ENCODE measurements at regions not wholly inside any gene's neighbourhood (a gene's known extent, or its start where the extent isn't known, plus 50 kb on each side); places are given as distances from the start of the nearest gene placed in this dataset.

DNA sequence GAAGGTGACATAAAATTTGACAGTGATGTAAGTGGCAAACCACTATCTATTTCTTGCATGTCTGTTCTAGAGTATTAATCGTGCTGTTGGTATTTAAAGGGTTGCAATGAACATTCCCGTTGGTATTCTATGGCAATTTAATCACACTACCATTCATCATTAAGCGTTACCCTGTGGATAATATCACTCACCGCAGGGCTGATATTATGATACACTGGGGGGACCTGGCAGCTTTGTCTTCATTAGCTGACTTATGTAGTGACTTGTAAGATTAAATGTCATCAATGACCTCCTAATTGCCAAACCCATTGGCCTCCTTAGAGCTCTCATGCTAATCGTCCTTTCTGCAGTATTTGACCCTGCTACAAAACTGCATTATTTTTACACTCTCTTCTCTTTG, 624.5 kb upstream of the VSTM2A start:
- TF ChIP-seq YY1 (IDR thresholded peaks at IDR 0.05; ENCODE audit: insufficient read depth, insufficient read length) (no peak), ZNF274 (IDR thresholded peaks at IDR 0.05; ENCODE audit: low read depth, low read length) (no peak), SUZ12 (IDR thresholded peaks at IDR 0.05; ENCODE audit: extremely low read depth, insufficient read depth, insufficient read length) (no peak)
- Histone ChIP-seq H3K9ac (ENCODE audit: insufficient read length, low read depth) (no peak overlapping the region), H3K9me3 (ENCODE audit: insufficient read depth, low read length) (peaks cover 7% of the 10 kb centered on the region; the same call in 1 of the 2 replicates), H3K4me1 (ENCODE audit: insufficient read depth, insufficient read length) (no peaks in the 10 kb centered on the region), H3K27me3 (ENCODE audit: insufficient read depth, insufficient read length) (no peaks in the 10 kb centered on the region), H3K4me3 (ENCODE audit: insufficient read length, low read depth) (no peak overlapping the region), H3K36me3 (ENCODE audit: insufficient read depth, insufficient read length, low read length) (no peaks in the 10 kb centered on the region)
- no peak for DNase-seq (ENCODE audit: low read depth, low spot score)

DNA sequence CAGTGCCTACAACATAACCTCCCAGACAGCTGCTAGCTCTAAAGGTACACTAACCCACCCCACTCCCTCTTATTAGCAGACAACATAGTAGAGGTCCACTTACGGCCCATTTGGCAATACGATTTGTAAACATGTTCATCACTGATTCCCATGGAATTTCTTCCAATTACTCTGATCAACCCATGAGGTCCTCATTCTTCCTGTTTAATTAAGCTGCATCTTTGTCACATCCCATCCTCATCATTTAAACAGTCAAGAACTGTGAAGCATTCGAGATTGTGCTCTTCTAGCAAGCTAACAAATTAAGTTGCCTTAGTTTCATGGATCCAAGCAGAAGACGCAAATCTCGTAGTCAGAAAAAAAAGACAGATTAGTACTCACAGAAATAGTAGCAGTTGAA, 622.2 kb upstream of the VSTM2A start:
- TF ChIP-seq YY1 (IDR thresholded peaks at IDR 0.05; ENCODE audit: insufficient read depth, insufficient read length) = no peak
- no peak for TF ChIP-seq ZNF274 (IDR thresholded peaks at IDR 0.05; ENCODE audit: low read depth, low read length)
- TF ChIP-seq SUZ12 (IDR thresholded peaks at IDR 0.05; ENCODE audit: extremely low read depth, insufficient read depth, insufficient read length) = no peak

DNA sequence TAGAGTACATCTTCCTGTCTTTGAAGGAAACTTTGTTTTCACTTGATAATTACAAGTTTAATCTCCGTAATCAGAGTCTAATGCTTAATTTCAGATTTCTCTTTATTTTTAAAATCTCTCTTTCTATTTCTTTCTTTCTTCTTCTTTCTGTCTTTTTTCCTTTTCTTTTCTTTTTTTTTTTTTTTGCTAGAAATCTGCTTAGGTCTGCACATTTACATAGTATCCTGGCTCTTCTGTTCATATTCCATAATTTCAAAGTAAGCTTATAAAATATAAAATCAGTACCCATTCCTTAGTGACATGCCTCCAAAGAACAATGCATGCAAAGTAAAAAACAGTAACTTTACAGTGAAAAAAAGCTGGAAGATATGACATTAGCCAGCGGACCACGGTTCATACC, 601.7 kb upstream of the VSTM2A start:
- Histone ChIP-seq H3K4me3 (ENCODE audit: insufficient read length, low read depth) (no peak overlapping the region), H3K36me3 (ENCODE audit: insufficient read depth, insufficient read length, low read length) (no peaks in the 10 kb centered on the region), H3K4me1 (ENCODE audit: insufficient read depth, insufficient read length) (no peaks in the 10 kb centered on the region), H3K9ac (ENCODE audit: insufficient read length, low read depth) (no peak overlapping the region), H3K27me3 (ENCODE audit: insufficient read depth, insufficient read length) (no peaks in the 10 kb centered on the region), H3K9me3 (ENCODE audit: insufficient read depth, low read length) (no peaks in the 10 kb centered on the region)
- DNase-seq (ENCODE audit: low read depth, low spot score) = no peak
- TF ChIP-seq YY1 (IDR thresholded peaks at IDR 0.05; ENCODE audit: insufficient read depth, insufficient read length) (no peak), SUZ12 (IDR thresholded peaks at IDR 0.05; ENCODE audit: extremely low read depth, insufficient read depth, insufficient read length) (no peak), ZNF274 (IDR thresholded peaks at IDR 0.05; ENCODE audit: low read depth, low read length) (no peak)

More for the DNA sequence above, 622.2 kb upstream of the VSTM2A start:
- no peak for DNase-seq (ENCODE audit: low read depth, low spot score)
- Histone ChIP-seq H3K4me1 (ENCODE audit: insufficient read depth, insufficient read length) (no peaks in the 10 kb centered on the region), H3K9ac (ENCODE audit: insufficient read length, low read depth) (no peak overlapping the region), H3K9me3 (ENCODE audit: insufficient read depth, low read length) (peaks cover 7% of the 10 kb centered on the region; the same call in 1 of the 2 replicates), H3K4me3 (ENCODE audit: insufficient read length, low read depth) (no peak overlapping the region), H3K27me3 (ENCODE audit: insufficient read depth, insufficient read length) (no peaks in the 10 kb centered on the region), H3K36me3 (ENCODE audit: insufficient read depth, insufficient read length, low read length) (no peaks in the 10 kb centered on the region)

DNA sequence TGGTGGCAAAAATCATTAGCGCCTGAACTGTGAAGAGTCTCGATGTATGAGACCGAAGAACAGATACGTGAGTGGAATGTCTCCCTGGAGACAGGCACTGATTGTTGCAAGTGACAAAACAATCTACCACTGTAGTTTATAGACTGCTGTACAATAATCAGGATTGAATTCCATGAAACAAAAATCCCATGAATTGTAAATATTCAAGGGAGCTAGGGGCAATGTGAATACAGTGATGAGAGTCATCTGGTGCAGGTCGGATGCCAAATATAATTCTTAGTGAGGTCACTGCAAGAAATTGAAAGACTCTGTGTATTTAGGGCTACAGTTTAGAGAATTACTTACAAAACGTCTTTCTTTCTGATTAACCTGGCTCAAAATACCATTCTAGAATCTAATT, 594.4 kb upstream of the VSTM2A start:
- no peak for DNase-seq (ENCODE audit: low read depth, low spot score)
- no peak overlapping the region for H3K4me3 ChIP-seq (ENCODE audit: insufficient read length, low read depth)
- no peaks in the 10 kb centered on the region for H3K9me3 ChIP-seq (ENCODE audit: insufficient read depth, low read length)
- H3K36me3 ChIP-seq (ENCODE audit: insufficient read depth, insufficient read length, low read length) = no peaks in the 10 kb centered on the region
- no peak overlapping the region for H3K9ac ChIP-seq (ENCODE audit: insufficient read length, low read depth)
- TF ChIP-seq ZNF274 (IDR thresholded peaks at IDR 0.05; ENCODE audit: low read depth, low read length) = no peak
- TF ChIP-seq YY1 (IDR thresholded peaks at IDR 0.05; ENCODE audit: insufficient read depth, insufficient read length) = no peak
- TF ChIP-seq SUZ12 (IDR thresholded peaks at IDR 0.05; ENCODE audit: extremely low read depth, insufficient read depth, insufficient read length) = no peak
- H3K4me1 ChIP-seq (ENCODE audit: insufficient read depth, insufficient read length) = no peaks in the 10 kb centered on the region
- no peaks in the 10 kb centered on the region for H3K27me3 ChIP-seq (ENCODE audit: insufficient read depth, insufficient read length)

DNA sequence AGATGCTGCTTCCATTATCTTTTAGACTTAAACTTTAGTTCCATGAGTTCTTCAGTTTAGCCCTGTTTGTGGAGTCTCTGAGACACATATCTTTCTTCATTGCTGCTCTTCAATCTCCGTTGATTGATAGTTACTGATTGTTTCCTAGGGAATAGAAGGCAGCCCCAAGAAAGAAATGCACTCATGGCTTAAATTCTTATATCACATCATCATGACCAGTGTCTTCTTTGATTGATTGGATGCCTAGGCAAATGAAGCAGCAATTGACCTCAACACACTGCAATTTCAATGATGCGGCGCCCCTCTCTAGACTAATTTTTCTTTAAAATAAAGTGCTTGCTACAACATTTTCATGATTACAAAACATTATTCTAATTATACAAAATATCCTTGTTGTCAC, 576.5 kb upstream of the VSTM2A start:
- Histone ChIP-seq H3K9me3 (ENCODE audit: insufficient read depth, low read length) (no peaks in the 10 kb centered on the region), H3K4me3 (ENCODE audit: insufficient read length, low read depth) (no peak overlapping the region), H3K36me3 (ENCODE audit: insufficient read depth, insufficient read length, low read length) (no peaks in the 10 kb centered on the region), H3K9ac (ENCODE audit: insufficient read length, low read depth) (no peak overlapping the region), H3K27me3 (ENCODE audit: insufficient read depth, insufficient read length) (no peaks in the 10 kb centered on the region), H3K4me1 (ENCODE audit: insufficient read depth, insufficient read length) (no peaks in the 10 kb centered on the region)
- no peak for TF ChIP-seq SUZ12 (IDR thresholded peaks at IDR 0.05; ENCODE audit: extremely low read depth, insufficient read depth, insufficient read length)
- no peak for TF ChIP-seq YY1 (IDR thresholded peaks at IDR 0.05; ENCODE audit: insufficient read depth, insufficient read length)
- no peak for TF ChIP-seq ZNF274 (IDR thresholded peaks at IDR 0.05; ENCODE audit: low read depth, low read length)
- DNase-seq (ENCODE audit: low read depth, low spot score) = no peak

GRCh38 chr7:53983480-53983879, 558.7 kb upstream of the VSTM2A start:
- DNase-seq (ENCODE audit: low read depth, low spot score) = no peak
- H3K9me3 ChIP-seq (ENCODE audit: insufficient read depth, low read length) = no peaks in the 10 kb centered on the region
- no peaks in the 10 kb centered on the region for H3K27me3 ChIP-seq (ENCODE audit: insufficient read depth, insufficient read length)
- TF ChIP-seq ZNF274 (IDR thresholded peaks at IDR 0.05; ENCODE audit: low read depth, low read length) (no peak), SUZ12 (IDR thresholded peaks at IDR 0.05; ENCODE audit: extremely low read depth, insufficient read depth, insufficient read length) (no peak), YY1 (IDR thresholded peaks at IDR 0.05; ENCODE audit: insufficient read depth, insufficient read length) (no peak)
- no peaks in the 10 kb centered on the region for H3K36me3 ChIP-seq (ENCODE audit: insufficient read depth, insufficient read length, low read length)
- H3K9ac ChIP-seq (ENCODE audit: insufficient read length, low read depth) = no peak overlapping the region
- no peak overlapping the region for H3K4me3 ChIP-seq (ENCODE audit: insufficient read length, low read depth)
- no peaks in the 10 kb centered on the region for H3K4me1 ChIP-seq (ENCODE audit: insufficient read depth, insufficient read length)

DNA sequence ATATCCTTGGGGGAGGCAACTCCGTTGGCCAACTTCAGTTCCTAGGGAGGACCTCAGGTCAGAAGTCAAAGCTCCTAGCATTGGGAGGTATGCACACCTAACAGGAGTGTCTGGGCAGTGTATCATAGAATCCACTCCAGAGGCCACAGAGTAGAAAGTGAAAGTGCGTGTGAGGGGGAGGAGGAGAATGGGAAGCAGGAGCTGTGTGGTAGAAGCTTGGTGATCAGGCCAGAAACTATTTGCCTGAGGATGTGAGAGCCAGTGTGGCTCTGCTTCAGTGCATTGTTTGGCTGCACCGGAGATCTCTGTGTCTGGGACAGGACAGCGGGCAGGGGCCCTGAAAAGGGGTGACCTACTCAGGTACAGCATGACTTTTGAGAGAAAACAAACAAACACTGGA, 557.4 kb upstream of the VSTM2A start:
- H3K4me3 ChIP-seq (ENCODE audit: insufficient read length, low read depth) = no peak overlapping the region
- no peaks in the 10 kb centered on the region for H3K9me3 ChIP-seq (ENCODE audit: insufficient read depth, low read length)
- no peak for DNase-seq (ENCODE audit: low read depth, low spot score)
- H3K36me3 ChIP-seq (ENCODE audit: insufficient read depth, insufficient read length, low read length) = no peaks in the 10 kb centered on the region
- no peak overlapping the region for H3K9ac ChIP-seq (ENCODE audit: insufficient read length, low read depth)
- no peaks in the 10 kb centered on the region for H3K27me3 ChIP-seq (ENCODE audit: insufficient read depth, insufficient read length)
- H3K4me1 ChIP-seq (ENCODE audit: insufficient read depth, insufficient read length) = no peaks in the 10 kb centered on the region
- TF ChIP-seq YY1 (IDR thresholded peaks at IDR 0.05; ENCODE audit: insufficient read depth, insufficient read length) (no peak), ZNF274 (IDR thresholded peaks at IDR 0.05; ENCODE audit: low read depth, low read length) (no peak), SUZ12 (IDR thresholded peaks at IDR 0.05; ENCODE audit: extremely low read depth, insufficient read depth, insufficient read length) (no peak)

All from NT2/D1 (cell line).